Breast epithelium (tissue), 3 donors: ENCODE measurements at regions not wholly inside any gene's neighbourhood (a gene's known extent, or its start where the extent isn't known, plus 50 kb on each side); places are given as distances from the start of the nearest gene placed in this dataset.

Experiments
- CTCF ChIP-seq, 3 donors: fragments of 450-650 bp; IDR thresholded peaks; one replicate each; pipeline ENCODE4 v1.5.1; 2016 to 2017; ENCODE audit warnings: antibody characterized with exemption in 3 of 3, mild to moderate bottlenecking in 3 of 3, moderate library complexity in 3 of 3
- POLR2A ChIP-seq: fragments of 450-650 bp; IDR thresholded peaks from one replicate; pipeline ENCODE4 v1.6.1; 2016; ENCODE audit warnings: antibody characterized with exemption, mild to moderate bottlenecking, moderate library complexity
- POLR2AphosphoS5 ChIP-seq, 3 donors: sonication (generic); formaldehyde crosslinking; IDR thresholded peaks; one replicate each; pipeline ENCODE4 v1.6.1; 2017; ENCODE audit warnings: antibody characterized with exemption in 3 of 3

GRCh38 chr3:137845666-137846065 is 81.6 kb downstream of the SOX14 start:
- TF ChIP-seq POLR2A (no peak), CTCF (IDR thresholded peaks at IDR 0.05) (no peak), POLR2AphosphoS5 (IDR thresholded peaks at IDR 0.05) (no peak)
